ENCODE measurements at regions not wholly inside any gene's neighbourhood (a gene's known extent, or its start where the extent isn't known, plus 50 kb on each side); places are given as distances from the start of the nearest gene placed in this dataset.

GRCh38 chr6:104401926-104402325 lies 457.8 kb downstream of the HACE1 start:
- no peak for DNase-seq (ENCODE audit: extremely low read depth in 1 of 11, low read depth in 9 of 11, low spot score in 4 of 11)

GRCh38 chr6:104400844-104401243 lies 458.9 kb downstream of the HACE1 start:
- no peak for DNase-seq (ENCODE audit: extremely low read depth in 1 of 11, low read depth in 9 of 11, low spot score in 4 of 11)

DNA sequence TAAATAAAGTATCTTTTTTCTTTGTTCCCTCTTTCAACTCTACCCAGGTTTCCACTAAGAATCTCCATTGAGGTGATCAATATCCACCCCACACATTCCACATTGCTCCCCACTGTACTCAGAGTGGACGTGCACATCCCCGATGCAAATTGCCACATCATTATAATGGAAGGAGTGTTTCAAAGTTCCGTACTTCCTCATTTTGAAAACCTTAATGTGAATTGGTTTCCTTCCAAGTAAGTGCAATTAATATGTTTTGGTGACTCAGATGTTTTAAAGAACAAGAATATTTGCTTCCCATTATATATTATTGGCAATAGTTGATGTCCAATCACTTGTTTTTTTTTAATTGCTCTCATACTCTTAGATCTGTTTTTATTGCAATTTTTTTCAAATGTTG lies 463.6 kb downstream of the HACE1 start:
- no peak for DNase-seq (ENCODE audit: extremely low read depth in 1 of 11, low read depth in 9 of 11, low spot score in 4 of 11)

GRCh38 chr6:104381907-104382306 lies 477.8 kb downstream of the HACE1 start:
- DNase-seq (ENCODE audit: extremely low read depth in 1 of 11, low read depth in 9 of 11, low spot score in 4 of 11) = no peak

- no peak for DNase-seq (ENCODE audit: extremely low read depth in 1 of 11, low read depth in 9 of 11, low spot score in 4 of 11)
Observed at GRCh38 chr6:104365451-104366234, 494.1 kb downstream of the HACE1 start.

DNA sequence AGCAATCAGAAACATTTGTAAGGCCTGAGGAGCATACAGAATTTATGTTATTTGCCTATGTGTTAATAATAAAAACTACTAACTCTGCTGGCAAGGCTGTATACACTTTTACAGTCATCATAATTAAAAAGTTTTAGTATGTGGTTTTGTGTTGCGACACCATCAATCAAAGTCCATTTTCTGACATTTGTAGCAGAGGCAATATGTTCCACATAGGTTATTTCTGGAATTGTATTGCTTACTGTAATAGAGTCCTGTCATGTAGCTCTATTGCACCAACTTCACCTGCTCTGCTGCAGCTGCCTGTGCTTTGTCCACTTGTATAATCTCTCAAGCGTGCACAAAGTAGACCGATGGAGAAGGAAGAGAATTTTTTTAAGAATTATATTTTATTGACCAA lies 501.8 kb downstream of the HACE1 start:
- DNase-seq (ENCODE audit: extremely low read depth in 1 of 11, low read depth in 9 of 11, low spot score in 4 of 11) = no peak

DNA sequence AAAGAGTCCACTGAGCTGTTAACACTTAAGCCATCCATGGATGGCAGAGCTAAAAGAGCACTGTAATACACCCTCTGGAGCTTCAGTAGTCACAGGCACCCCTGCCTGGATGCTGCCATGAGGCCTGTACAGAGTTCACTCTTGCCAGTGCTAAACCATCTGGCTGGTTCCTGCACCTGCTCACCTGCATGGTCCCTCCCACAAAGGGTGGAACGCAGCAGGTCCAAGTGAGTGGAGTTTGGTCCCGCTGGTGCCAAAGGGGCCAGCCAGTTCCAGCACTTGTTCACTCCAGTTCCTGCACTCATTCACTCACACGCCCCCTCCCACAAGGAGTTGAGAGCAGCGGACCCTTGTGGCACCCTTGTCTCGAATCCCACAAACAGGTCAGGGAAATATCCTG lies 503.5 kb downstream of the HACE1 start:
- no peak for DNase-seq (ENCODE audit: extremely low read depth in 1 of 11, low read depth in 9 of 11, low spot score in 4 of 11)

DNA sequence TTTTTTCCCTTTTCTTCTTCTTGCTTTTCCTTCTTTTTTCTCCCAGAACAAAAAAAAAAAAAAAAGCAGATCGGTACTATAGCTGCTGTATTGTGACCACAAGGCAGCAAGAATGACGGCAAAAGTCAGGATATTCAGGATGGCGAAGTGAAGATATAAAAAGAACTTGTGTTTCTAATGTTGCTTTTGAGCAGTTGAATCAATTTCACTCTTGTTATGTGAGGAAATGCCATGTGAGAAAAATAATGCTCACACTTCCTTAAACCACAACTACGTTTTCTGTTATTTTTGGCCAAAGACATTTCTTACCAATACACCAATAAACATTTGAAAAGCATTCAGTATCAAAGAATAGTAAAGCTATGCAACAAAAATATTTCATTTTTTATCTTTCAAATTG lies 510.5 kb downstream of the HACE1 start:
- no peak for DNase-seq (ENCODE audit: extremely low read depth in 1 of 11, low read depth in 9 of 11, low spot score in 4 of 11)

GRCh38 chr6:104344223-104344622 lies 515.5 kb downstream of the HACE1 start:
- no peak for DNase-seq (ENCODE audit: extremely low read depth in 1 of 11, low read depth in 9 of 11, low spot score in 4 of 11)

GRCh38 chr6:104332364-104332763 lies 527.4 kb downstream of the HACE1 start:
- no peak for DNase-seq (ENCODE audit: extremely low read depth in 1 of 11, low read depth in 9 of 11, low spot score in 4 of 11)

DNA sequence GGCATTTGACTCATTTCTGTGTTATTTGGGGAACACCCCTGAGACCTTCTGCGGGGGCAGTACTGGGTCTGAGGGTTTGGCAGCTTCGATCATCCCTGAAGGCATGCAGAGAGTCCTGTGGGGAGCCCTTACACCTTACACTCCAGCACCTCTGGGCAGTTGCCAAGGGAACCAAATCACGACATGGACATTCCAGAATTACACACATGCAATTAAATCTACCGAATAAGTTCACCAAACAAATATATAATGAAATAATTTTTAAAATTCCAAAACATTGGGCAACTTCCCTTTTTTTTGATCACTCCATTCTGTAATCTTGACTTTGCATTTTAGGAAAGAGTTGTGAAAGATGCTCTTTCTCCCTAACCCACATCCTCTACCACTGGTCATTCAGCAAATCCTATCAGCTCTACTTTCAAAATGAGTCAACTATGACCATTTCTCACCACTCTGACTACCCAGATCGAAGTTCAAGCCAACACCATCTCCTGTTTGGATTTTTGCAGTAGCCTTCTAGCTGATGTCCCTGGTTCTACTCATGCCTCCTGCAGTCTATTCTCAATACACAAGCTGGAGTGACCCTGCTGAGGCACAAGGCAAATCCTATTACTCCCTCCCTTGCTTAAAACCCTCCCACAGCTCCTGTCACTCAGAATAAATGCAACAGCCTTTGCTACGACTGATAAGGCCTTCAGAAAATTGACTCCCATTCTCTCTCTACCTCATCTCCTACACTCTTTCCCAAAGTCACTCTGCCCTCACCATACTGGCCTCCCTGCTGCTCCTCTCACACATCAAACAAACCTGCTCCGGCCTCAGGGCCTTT lies 533.3 kb downstream of the HACE1 start:
- DNase-seq (ENCODE audit: extremely low read depth in 1 of 11, low read depth in 9 of 11, low spot score in 4 of 11) = no peak

DNA sequence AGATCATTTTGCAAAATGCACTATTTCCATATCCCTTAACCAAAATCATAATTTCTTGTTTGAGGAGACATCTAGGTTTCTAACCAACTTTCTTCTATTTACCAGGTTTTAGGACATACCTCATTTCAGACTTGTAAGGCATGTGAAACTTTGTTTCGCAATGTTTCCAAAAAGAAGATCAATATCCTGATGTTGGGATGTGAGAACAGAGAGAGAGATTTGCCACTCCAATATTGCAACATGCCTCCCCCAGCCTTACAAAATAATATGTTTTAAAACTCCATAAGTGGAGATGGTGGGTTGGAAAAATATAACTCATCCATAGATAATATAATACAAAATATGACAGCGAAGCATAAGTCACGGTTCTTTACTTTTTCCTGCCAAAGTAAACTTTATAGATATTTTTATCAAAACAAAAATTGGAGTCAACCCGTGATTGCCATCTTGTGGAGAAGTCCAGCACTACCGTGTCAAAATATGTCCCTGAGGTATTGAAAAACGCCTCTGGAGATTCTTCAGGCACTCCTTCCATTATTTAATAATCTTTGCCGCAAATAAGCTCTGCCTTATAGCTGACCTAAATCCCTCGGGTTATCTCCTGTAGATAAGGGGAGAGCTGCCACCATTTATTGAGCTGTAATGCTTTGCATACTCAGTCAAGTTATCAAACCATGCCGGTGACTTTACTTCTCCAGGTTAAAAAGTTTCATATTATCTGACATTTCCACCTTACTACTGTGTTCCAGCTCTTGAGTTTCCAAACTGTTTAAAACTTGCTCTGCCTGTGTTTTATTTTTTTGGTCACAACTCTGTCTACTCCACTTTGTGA lies 534.2 kb downstream of the HACE1 start:
- peak in 1 of 11 donors; percentile 9 for DNase-seq (ENCODE audit: extremely low read depth in 1 of 11, low read depth in 9 of 11, low spot score in 4 of 11)

DNA sequence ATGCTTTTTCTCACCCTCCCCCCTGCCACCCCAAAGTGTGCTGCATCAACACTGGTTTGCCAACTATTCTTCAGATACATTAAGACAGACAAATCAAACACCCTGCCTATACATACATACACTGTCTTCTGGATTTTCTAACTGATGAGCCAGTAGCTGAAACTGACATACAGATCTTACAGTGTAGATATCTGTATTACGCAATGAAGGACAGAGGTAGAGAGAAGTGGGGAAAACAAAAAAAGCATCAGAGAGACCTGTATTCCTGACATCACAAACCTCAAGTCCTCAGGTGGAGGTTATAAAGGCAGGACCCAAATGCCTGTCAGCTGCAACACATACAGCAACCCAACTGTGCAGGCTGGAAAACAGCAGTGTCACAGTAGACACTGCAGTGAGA lies 535.4 kb downstream of the HACE1 start:
- DNase-seq (ENCODE audit: extremely low read depth in 1 of 11, low read depth in 9 of 11, low spot score in 4 of 11) = no peak

GRCh38 chr6:104322841-104323240 lies 536.9 kb downstream of the HACE1 start:
- DNase-seq (ENCODE audit: extremely low read depth in 1 of 11, low read depth in 9 of 11, low spot score in 4 of 11) = no peak

DNA sequence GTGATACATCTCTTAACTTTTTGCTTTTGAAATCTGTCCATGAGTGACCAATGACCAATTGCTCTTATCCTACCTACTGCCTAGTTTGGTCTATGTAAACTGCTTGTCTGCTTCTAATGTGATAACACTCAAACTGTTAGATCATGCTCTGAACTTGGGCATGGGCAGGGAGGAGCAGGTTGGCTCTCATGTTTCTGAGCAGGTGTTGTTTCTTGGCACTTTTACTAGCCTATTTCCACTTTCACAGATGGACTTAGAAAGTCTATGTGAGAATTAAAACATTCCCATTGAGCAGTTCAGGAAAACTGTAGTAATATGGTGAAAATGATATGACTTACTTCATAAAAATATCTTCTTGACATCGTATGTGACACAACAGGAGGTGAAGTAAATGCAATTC lies 538.4 kb downstream of the HACE1 start:
- no peak for DNase-seq (ENCODE audit: extremely low read depth in 1 of 11, low read depth in 9 of 11, low spot score in 4 of 11)

GRCh38 chr6:104320896-104321295 lies 538.8 kb downstream of the HACE1 start:
- no peak for DNase-seq (ENCODE audit: extremely low read depth in 1 of 11, low read depth in 9 of 11, low spot score in 4 of 11)

DNA sequence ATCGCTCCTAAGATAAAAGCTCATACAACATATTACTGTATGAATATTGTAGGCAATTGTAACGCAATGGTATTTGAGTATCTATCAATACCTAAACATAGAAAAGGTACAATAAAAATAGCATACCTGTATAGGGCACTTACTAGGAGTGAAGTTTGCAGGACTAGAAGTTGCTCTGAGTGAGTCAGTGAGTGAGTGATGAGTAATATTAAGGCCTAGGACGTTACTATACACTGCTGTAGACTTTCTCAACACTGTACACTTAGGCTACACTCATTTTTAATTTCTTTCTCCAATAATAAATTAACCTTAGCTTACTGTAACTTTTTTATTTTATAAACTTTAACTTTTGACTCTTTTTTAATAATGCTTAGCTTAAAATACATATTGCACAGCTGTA lies 546.9 kb downstream of the HACE1 start:
- DNase-seq (ENCODE audit: extremely low read depth in 1 of 11, low read depth in 9 of 11, low spot score in 4 of 11) = no peak

GRCh38 chr6:104306211-104306610 lies 553.5 kb downstream of the HACE1 start:
- DNase-seq (ENCODE audit: extremely low read depth in 1 of 11, low read depth in 9 of 11, low spot score in 4 of 11) = no peak

- DNase-seq (ENCODE audit: extremely low read depth in 1 of 11, low read depth in 9 of 11, low spot score in 4 of 11) = no peak
Observed at GRCh38 chr6:104305206-104305605, 554.5 kb downstream of the HACE1 start.

DNA sequence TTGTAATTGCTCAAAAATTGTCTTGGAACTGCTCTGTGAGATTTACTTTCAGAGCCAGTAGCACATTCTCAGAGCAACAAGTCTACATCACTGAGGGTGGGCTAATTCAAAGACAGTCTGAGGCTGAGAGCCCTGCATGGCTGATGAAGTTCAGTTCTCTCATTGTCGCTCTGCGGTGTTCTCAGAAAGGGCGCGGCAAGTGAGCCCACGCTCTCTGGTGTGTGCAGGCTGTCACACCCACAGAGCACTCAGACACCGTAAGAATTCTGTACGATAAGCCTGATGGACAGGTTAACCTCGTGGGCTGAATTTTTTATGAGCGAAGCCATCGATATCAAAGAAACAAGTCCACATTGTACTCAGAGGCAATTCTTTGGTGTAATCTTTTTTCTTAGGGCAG lies 557.8 kb downstream of the HACE1 start:
- no peak for DNase-seq (ENCODE audit: extremely low read depth in 1 of 11, low read depth in 9 of 11, low spot score in 4 of 11)
